ENCODE measurements at regions not wholly inside any gene's neighbourhood (a gene's known extent, or its start where the extent isn't known, plus 50 kb on each side); places are given as distances from the start of the nearest gene placed in this dataset.
"Not testable (repeated sequence)": the region's sequence is repeated elsewhere in the genome, so short reads cannot be mapped to it uniquely, and the experiment has no call there.

- Mint-ChIP-seq H3K27ac (ENCODE audit: unreplicated experiment) (no peak overlapping the region), H3K36me3 (ENCODE audit: insufficient read depth, unreplicated experiment) (no peaks in the 10 kb centered on the region), H3K4me3 (ENCODE audit: low read depth, unreplicated experiment) (no peak overlapping the region), H3K27me3 (ENCODE audit: unreplicated experiment) (no peaks in the 10 kb centered on the region), H3K9me3 (ENCODE audit: low read depth, unreplicated experiment) (no peaks in the 10 kb centered on the region), H3K4me1 (ENCODE audit: low read depth, unreplicated experiment) (no peaks in the 10 kb centered on the region)
- intact Hi-C loops (cut with micrococcal nuclease; ENCODE audit: unreplicated experiment) = no loop called here
- BruUV-seq (replicated peaks) = no TSS peak
- DNase-seq = no peak
- TF ChIP-seq, protein P1, sequence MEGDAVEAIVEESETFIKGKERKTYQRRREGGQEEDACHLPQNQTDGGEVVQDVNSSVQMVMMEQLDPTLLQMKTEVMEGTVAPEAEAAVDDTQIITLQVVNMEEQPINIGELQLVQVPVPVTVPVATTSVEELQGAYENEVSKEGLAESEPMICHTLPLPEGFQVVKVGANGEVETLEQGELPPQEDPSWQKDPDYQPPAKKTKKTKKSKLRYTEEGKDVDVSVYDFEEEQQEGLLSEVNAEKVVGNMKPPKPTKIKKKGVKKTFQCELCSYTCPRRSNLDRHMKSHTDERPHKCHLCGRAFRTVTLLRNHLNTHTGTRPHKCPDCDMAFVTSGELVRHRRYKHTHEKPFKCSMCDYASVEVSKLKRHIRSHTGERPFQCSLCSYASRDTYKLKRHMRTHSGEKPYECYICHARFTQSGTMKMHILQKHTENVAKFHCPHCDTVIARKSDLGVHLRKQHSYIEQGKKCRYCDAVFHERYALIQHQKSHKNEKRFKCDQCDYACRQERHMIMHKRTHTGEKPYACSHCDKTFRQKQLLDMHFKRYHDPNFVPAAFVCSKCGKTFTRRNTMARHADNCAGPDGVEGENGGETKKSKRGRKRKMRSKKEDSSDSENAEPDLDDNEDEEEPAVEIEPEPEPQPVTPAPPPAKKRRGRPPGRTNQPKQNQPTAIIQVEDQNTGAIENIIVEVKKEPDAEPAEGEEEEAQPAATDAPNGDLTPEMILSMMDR (IDR thresholded peaks at IDR 0.05; ENCODE audit: unreplicated experiment) = no peak
- CTCF ChIA-PET = no interaction called here
Measured at GRCh38 chr15:24223739-24224138, 451.8 kb upstream of the NPAP1 start.

DNA sequence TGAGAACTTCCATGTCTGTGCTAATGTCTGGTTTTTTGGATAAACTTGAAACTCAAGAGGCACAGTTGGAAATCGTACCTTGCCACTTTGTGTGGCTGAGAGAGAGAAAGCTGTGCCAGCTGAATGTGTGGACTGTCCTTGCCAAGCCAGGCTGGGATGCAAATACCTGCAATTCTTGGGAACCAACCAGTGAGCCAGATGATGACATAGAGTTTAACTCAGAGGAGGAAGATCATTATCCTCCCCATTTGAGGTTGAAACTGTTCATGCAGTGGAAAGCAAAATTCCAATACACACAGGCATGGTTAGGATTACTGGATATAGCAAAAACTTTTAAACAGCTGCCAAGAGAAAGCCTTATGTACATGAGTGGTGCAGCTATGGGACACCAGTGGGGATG is 451.4 kb upstream of the NPAP1 start:
- intact Hi-C loops (cut with micrococcal nuclease; ENCODE audit: unreplicated experiment) = no loop called here
- Mint-ChIP-seq H3K36me3 (ENCODE audit: insufficient read depth, unreplicated experiment) (no peaks in the 10 kb centered on the region), H3K27ac (ENCODE audit: unreplicated experiment) (no peak overlapping the region), H3K27me3 (ENCODE audit: unreplicated experiment) (no peaks in the 10 kb centered on the region), H3K9me3 (ENCODE audit: low read depth, unreplicated experiment) (no peaks in the 10 kb centered on the region), H3K4me1 (ENCODE audit: low read depth, unreplicated experiment) (no peaks in the 10 kb centered on the region), H3K4me3 (ENCODE audit: low read depth, unreplicated experiment) (no peak overlapping the region)
- BruUV-seq (replicated peaks) = no TSS peak
- DNase-seq = no peak
- CTCF ChIA-PET = no interaction called here
- TF ChIP-seq, protein P1 (IDR thresholded peaks at IDR 0.05; ENCODE audit: unreplicated experiment) = no peak

DNA sequence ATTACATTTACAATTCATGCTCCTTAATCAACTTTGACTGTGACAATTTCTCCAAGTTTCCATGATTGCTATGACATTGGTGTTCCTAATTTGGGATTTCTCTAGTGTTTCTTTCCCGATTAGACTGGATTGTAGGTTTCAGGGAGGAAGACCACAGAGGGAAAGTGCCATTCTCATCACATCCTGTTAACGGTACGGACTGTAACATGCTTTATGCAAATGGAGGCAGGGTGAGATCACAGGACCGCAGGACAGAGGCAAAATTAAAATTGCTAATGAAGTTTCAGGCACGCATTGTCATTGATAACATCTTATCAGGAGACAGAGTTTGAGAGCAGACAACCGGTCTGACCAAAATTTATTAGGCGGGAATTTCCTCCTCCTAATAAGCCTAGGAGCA is 446.7 kb upstream of the NPAP1 start:
- intact Hi-C loops (cut with micrococcal nuclease; ENCODE audit: unreplicated experiment); DNase-seq; H3K4me1 Mint-ChIP-seq (ENCODE audit: low read depth, unreplicated experiment); CTCF ChIA-PET; H3K27me3 Mint-ChIP-seq (ENCODE audit: unreplicated experiment); BruUV-seq (replicated peaks); H3K36me3 Mint-ChIP-seq (ENCODE audit: insufficient read depth, unreplicated experiment); H3K4me3 Mint-ChIP-seq (ENCODE audit: low read depth, unreplicated experiment); H3K27ac Mint-ChIP-seq (ENCODE audit: unreplicated experiment); H3K9me3 Mint-ChIP-seq (ENCODE audit: low read depth, unreplicated experiment): not testable (repeated sequence)

DNA sequence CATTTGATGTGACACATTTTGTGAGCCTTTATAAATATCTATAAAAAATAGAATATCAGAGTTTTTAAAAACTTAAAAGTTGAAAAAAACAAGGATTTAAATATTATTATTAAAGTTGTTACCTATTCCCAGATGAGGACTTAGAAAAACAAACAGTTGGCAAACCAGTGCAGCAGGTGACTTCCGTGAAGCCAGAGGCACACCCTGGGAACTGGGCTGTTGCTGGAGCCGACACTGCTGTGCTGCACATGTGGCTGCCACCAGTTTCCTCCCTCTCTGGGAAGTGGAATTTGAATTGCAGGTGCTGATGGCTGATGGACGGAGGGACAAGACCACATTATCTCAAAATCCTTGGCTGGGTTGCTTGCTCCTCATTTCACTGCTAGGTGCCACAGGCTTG is 442.4 kb upstream of the NPAP1 start:
- H3K9me3 Mint-ChIP-seq (ENCODE audit: low read depth, unreplicated experiment); H3K4me3 Mint-ChIP-seq (ENCODE audit: low read depth, unreplicated experiment); H3K27ac Mint-ChIP-seq (ENCODE audit: unreplicated experiment); H3K4me1 Mint-ChIP-seq (ENCODE audit: low read depth, unreplicated experiment); BruUV-seq (replicated peaks); H3K36me3 Mint-ChIP-seq (ENCODE audit: insufficient read depth, unreplicated experiment); CTCF ChIA-PET; intact Hi-C loops (cut with micrococcal nuclease; ENCODE audit: unreplicated experiment); H3K27me3 Mint-ChIP-seq (ENCODE audit: unreplicated experiment); DNase-seq: not testable (repeated sequence)

DNA sequence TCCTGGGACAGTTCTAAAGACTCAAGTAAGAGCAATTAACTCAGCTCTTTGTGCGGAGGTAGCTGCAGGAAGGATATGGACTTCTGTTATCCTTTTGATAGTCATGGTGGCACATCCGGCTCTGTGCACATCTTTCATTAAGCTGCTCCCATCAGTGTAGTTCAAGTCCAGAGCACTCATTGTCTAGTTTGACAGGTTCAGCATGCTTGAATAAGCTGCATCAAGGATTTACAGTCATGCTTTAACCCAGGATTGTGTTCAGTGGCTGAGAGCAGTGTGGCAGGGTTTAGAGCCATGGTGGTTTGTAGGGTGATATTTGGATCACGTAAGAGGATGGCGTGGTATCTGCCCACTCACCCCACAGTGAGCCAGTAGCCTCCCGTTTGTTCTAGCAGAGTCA is 435.0 kb upstream of the NPAP1 start:
- H3K36me3 Mint-ChIP-seq (ENCODE audit: insufficient read depth, unreplicated experiment); CTCF ChIA-PET; H3K9me3 Mint-ChIP-seq (ENCODE audit: low read depth, unreplicated experiment); BruUV-seq (replicated peaks); H3K4me1 Mint-ChIP-seq (ENCODE audit: low read depth, unreplicated experiment); intact Hi-C loops (cut with micrococcal nuclease; ENCODE audit: unreplicated experiment); DNase-seq; H3K4me3 Mint-ChIP-seq (ENCODE audit: low read depth, unreplicated experiment); H3K27me3 Mint-ChIP-seq (ENCODE audit: unreplicated experiment); H3K27ac Mint-ChIP-seq (ENCODE audit: unreplicated experiment): not testable (repeated sequence)

DNA sequence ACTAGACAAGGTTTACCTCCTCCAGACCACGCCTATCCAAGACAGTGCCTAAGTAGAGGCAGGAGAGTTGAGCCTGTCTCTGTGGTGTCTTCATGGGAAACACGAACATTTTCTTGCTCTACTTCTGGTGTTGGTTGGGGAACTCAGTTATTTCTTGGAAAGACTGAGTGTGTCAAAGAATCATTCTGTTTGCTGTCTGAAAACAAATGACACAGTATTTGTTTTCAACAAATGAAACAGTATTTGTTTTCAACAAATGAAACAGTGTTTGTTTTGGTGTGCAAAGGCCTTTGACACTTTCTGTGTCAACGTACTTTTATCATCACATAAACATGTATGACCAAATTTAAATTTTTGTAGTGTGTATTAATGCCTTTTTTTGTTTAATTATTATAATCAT is 416.5 kb upstream of the NPAP1 start:
- intact Hi-C loops (cut with micrococcal nuclease; ENCODE audit: unreplicated experiment); DNase-seq; H3K4me1 Mint-ChIP-seq (ENCODE audit: low read depth, unreplicated experiment); H3K4me3 Mint-ChIP-seq (ENCODE audit: low read depth, unreplicated experiment); H3K27ac Mint-ChIP-seq (ENCODE audit: unreplicated experiment); H3K27me3 Mint-ChIP-seq (ENCODE audit: unreplicated experiment); CTCF ChIA-PET; H3K36me3 Mint-ChIP-seq (ENCODE audit: insufficient read depth, unreplicated experiment); H3K9me3 Mint-ChIP-seq (ENCODE audit: low read depth, unreplicated experiment); BruUV-seq (replicated peaks): not testable (repeated sequence)

GRCh38 chr15:24260407-24260806 is 415.2 kb upstream of the NPAP1 start:
- H3K4me1 Mint-ChIP-seq (ENCODE audit: low read depth, unreplicated experiment); DNase-seq; intact Hi-C loops (cut with micrococcal nuclease; ENCODE audit: unreplicated experiment); H3K4me3 Mint-ChIP-seq (ENCODE audit: low read depth, unreplicated experiment); H3K36me3 Mint-ChIP-seq (ENCODE audit: insufficient read depth, unreplicated experiment); H3K27ac Mint-ChIP-seq (ENCODE audit: unreplicated experiment); H3K27me3 Mint-ChIP-seq (ENCODE audit: unreplicated experiment); H3K9me3 Mint-ChIP-seq (ENCODE audit: low read depth, unreplicated experiment); BruUV-seq (replicated peaks); CTCF ChIA-PET: not testable (repeated sequence)

- CTCF ChIA-PET; H3K4me3 Mint-ChIP-seq (ENCODE audit: low read depth, unreplicated experiment); DNase-seq; H3K27me3 Mint-ChIP-seq (ENCODE audit: unreplicated experiment); BruUV-seq (replicated peaks); H3K4me1 Mint-ChIP-seq (ENCODE audit: low read depth, unreplicated experiment); H3K36me3 Mint-ChIP-seq (ENCODE audit: insufficient read depth, unreplicated experiment); intact Hi-C loops (cut with micrococcal nuclease; ENCODE audit: unreplicated experiment); H3K9me3 Mint-ChIP-seq (ENCODE audit: low read depth, unreplicated experiment); H3K27ac Mint-ChIP-seq (ENCODE audit: unreplicated experiment): not testable (repeated sequence)
Measured at GRCh38 chr15:24260854-24261253, 414.7 kb upstream of the NPAP1 start.

DNA sequence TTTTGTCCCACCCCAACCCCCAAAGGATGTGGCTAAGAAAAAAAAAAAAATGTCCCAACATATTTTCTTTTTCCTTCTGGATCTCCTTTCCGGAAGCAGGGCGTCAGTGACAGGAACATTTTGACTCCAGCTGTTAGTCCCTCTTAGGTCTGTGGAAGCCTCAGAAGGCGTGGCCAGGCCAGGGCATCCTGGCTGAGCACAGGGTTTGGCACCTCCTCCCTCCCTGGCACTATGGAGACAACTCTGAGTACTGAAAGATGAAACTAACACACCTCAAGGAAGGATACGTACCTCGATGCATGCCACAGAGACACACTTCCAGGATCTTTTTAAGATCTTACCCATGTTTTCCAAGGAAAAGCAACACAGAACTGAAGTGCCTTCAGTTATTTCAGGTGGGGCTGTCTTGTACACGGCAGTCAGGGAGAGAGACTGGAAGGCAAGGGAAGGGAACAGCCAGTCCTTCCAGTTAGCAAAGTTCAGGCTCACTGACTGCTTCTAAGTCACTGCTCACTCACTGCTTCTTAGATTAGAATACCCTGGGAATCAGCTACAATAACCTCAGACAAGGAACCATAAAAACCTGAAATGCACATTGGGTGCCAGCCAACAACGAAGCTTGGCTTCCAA is 406.9 kb upstream of the NPAP1 start:
- H3K4me3 Mint-ChIP-seq (ENCODE audit: low read depth, unreplicated experiment); DNase-seq; intact Hi-C loops (cut with micrococcal nuclease; ENCODE audit: unreplicated experiment); CTCF ChIA-PET; H3K4me1 Mint-ChIP-seq (ENCODE audit: low read depth, unreplicated experiment); H3K36me3 Mint-ChIP-seq (ENCODE audit: insufficient read depth, unreplicated experiment); H3K27me3 Mint-ChIP-seq (ENCODE audit: unreplicated experiment); BruUV-seq (replicated peaks); H3K27ac Mint-ChIP-seq (ENCODE audit: unreplicated experiment); H3K9me3 Mint-ChIP-seq (ENCODE audit: low read depth, unreplicated experiment): not testable (repeated sequence)

Data from Calu3 (cell line).